Astrocyte (in vitro differentiated cells and primary cell): ENCODE measurements at regions not wholly inside any gene's neighbourhood (a gene's known extent, or its start where the extent isn't known, plus 50 kb on each side); places are given as distances from the start of the nearest gene placed in this dataset.

Experiments used
- EZH2 ChIP-seq: IDR thresholded peaks from 2 replicates; pipeline ENCODE4 v1.6.1; 2012; ENCODE audit warnings: mild to moderate bottlenecking, low read length, inconsistent platforms; ENCODE audit not compliant: insufficient read depth
- TF ChIP-seq, protein P1 (sequence below): IDR thresholded peaks from 2 replicates; pipeline ENCODE4 v1.5.1; 2011; ENCODE audit warnings: low read depth, mild to moderate bottlenecking, inconsistent platforms, low read length, moderate library complexity; ENCODE audit not compliant: insufficient read depth

DNA sequence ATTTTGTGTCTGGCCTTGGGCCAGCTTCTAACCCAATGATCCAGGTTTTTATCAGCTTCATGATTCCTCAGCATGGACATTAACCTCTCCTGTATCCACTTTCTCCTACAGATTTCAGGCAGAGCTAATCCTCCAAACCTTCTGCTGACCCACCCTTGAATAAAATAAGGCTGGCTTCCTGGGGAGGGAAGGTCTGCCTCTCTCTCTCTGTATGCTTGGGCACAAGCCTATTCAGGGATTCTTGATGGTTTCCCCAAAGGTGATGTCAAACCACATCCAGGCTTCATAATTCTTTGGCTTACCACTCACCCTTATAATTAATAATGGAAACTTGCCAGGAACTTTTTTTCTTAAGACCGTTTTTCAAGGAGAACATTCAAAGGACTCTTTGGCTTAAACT lies 240.1 kb downstream of the UTP18 start:
- TF ChIP-seq EZH2, result no peak
- TF ChIP-seq, protein P1, sequence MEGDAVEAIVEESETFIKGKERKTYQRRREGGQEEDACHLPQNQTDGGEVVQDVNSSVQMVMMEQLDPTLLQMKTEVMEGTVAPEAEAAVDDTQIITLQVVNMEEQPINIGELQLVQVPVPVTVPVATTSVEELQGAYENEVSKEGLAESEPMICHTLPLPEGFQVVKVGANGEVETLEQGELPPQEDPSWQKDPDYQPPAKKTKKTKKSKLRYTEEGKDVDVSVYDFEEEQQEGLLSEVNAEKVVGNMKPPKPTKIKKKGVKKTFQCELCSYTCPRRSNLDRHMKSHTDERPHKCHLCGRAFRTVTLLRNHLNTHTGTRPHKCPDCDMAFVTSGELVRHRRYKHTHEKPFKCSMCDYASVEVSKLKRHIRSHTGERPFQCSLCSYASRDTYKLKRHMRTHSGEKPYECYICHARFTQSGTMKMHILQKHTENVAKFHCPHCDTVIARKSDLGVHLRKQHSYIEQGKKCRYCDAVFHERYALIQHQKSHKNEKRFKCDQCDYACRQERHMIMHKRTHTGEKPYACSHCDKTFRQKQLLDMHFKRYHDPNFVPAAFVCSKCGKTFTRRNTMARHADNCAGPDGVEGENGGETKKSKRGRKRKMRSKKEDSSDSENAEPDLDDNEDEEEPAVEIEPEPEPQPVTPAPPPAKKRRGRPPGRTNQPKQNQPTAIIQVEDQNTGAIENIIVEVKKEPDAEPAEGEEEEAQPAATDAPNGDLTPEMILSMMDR, result no peak
